Tibial nerve (tissue), 3 donors: ENCODE measurements at regions not wholly inside any gene's neighbourhood (a gene's known extent, or its start where the extent isn't known, plus 50 kb on each side); places are given as distances from the start of the nearest gene placed in this dataset.

ENCODE experiments used
- CTCF ChIP-seq, 5 experiments: fragments of 200-600 bp in 3 of 5; fragments of 450-650 bp in 2 of 5; sonication (generic) in 3 of 5; IDR thresholded peaks; one replicate each; pipeline ENCODE4 v1.5.1; 2016 to 2019; ENCODE audit warnings: antibody characterized with exemption in 5 of 5, mild to moderate bottlenecking in 3 of 5, moderate library complexity in 2 of 5
- POLR2A ChIP-seq, 2 donors: fragments of 450-650 bp; IDR thresholded peaks; one replicate each; pipeline ENCODE4 v1.6.1; 2017; ENCODE audit warnings: antibody characterized with exemption in 2 of 2, mild to moderate bottlenecking in 2 of 2, moderate library complexity in 2 of 2

- TF ChIP-seq CTCF (IDR thresholded peaks at IDR 0.05) (no peak), POLR2A (IDR thresholded peaks at IDR 0.05) (no peak)
Observed at GRCh38 chr12:92369636-92370035, 224.0 kb upstream of the BTG1 start.
